ENCODE measurements at regions not wholly inside any gene's neighbourhood (a gene's known extent, or its start where the extent isn't known, plus 50 kb on each side); places are given as distances from the start of the nearest gene placed in this dataset.
"Not testable (repeated sequence)": the region's sequence is repeated elsewhere in the genome, so short reads cannot be mapped to it uniquely, and the experiment has no call there.

DNA sequence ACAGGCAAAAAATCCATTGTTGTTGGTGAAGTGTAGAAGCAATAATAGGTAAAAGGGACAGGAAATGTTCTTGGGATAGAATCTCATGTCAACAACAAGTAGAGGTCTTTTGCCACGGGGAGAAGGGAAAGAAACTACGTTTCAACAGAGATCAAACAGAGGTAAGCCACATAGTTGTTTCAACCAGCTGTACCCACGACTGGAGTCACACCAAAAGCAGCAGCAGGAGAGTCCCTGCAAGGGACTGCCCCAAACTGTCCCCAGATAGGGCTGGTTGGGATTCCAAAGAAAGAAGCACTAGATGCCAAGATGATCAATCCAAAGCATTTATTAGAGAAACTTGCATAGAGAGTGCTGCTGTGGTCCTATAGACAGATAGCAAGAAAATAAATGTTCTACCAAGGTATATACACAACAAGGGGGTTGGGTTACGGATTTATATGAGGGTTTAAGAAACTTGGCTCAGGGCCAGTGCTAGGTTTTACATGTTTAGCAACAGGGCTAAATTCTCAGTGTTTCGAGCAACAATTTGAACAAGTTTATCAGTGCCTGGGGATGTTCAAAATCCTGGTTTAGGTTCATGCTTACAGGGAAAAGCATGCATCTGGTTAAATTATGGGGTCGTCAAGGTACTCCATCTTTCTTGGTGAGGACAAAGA is 466.5 kb downstream of the MMUT start:
- no peak for DNase-seq (ENCODE audit: low read depth in 2 of 2)

DNA sequence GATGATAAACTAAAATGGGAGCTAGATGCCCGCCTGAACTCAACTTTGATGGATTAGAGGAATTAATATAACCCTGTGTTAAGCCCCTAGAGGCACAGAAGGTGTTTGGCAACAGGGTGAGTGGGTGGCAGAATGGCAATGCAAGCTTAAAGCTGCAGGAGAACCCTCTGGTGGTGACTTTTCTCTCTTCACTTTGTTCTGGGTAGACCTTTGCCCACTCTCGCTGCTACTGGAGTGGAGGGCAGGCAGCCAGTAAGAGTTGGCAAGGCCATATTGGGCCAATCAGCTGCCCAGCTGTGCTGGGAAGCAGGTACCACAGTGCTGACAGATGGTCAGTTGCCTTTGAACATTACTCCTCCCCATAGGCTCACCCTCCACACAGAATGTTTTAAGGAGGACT is 468.2 kb downstream of the MMUT start:
- no peak for DNase-seq (ENCODE audit: low read depth in 2 of 2)

DNA sequence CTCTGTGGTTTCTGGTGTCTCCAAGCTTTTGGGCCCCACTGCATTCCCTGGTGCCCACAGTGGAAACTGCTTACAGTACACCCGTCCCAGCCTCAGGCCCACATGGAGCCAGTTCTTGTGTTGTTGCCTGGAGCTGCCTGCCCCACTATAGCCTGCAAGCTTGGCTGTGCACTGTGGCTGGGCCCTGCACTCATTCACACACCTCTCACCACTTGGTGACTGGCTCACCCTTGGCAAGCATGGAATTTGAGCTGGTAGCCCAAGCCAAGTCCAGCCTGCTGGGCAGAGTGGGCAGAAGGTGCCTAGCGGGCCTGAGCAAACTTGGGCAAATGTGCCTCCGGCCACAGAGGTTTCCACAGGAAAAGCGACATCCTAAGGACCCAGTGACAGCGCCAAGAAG is 472.3 kb downstream of the MMUT start:
- DNase-seq (ENCODE audit: low read depth in 2 of 2): no peak

DNA sequence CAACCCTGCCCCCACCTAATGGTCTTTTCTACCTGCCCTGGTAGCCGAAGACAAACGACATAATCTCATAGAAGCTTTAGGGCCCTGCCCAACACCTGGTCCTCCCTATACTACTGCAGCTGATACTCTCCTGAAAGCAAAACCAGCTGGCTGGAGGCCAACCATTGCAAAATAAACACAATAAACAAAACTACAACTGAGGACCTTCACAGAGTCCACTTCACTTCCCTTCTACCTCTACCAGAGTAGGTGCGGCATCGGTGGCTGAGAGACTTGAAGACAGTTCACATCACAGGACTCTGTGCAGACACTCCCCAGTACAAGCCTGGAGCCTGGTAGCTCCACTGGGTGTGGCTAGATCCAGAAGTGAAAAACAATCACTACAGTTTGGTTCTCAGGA is 476.2 kb downstream of the MMUT start:
- DNase-seq (ENCODE audit: low read depth in 2 of 2): no peak

DNA sequence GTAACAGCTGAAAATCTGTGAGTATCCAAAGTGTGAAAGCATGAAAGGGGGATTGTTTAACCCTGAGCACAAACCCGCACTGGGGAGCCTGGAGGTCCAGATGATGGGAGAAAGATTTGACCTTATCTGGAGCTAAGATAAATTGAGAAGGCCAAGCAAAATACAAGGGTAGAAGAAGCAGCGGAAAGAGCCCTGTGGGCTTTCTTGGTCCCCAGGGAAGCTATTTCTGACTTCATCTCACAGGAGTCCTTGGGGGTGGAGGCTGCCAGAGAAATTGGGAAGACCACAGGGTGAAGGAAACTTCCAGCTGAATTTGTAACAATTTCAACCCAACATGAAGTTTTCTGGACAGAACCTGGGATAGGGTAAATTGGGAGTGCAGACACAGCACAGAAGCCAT is 476.9 kb downstream of the MMUT start:
- no peak for DNase-seq (ENCODE audit: low read depth in 2 of 2)

DNA sequence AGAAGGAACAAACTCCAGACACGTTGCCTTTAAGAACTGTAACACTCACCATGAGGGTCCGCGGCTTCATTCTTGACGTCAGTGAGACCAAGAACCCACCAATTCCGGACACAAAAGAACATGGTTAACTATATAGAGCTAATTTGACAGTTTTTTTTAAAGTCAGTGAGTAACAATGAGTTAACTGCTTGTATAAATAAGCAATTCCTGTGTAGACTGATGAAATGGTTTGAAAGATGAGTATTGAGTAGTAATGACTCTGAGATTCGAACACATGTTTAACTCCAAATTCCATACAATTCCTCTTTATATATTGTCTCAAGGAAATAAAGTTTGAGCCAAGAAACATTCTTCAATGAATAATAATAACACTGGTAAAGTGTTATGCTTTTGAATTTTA is 478.0 kb downstream of the MMUT start:
- no peak for DNase-seq (ENCODE audit: low read depth in 2 of 2)

DNA sequence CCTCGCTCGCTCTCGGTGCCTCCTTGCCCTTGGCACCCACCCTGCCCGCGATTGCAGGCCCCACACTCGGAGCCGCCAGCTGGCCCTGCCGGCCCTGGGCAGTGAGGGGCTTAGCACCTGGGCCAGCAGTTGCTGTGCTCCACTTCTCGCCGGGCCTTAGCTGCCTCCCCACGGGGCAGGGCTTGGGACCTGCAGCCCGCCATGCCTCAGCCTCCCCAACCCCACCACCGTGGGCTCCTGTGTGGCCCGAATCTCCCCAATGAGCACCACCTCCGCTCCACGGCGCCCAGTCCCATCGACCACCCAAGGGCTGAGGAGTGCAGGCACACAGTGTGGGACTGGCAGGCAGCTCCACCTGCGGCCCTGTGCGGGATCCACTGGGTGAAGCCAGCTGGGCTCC is 479.1 kb downstream of the MMUT start:
- not testable (repeated sequence) for DNase-seq (ENCODE audit: low read depth in 2 of 2)

DNA sequence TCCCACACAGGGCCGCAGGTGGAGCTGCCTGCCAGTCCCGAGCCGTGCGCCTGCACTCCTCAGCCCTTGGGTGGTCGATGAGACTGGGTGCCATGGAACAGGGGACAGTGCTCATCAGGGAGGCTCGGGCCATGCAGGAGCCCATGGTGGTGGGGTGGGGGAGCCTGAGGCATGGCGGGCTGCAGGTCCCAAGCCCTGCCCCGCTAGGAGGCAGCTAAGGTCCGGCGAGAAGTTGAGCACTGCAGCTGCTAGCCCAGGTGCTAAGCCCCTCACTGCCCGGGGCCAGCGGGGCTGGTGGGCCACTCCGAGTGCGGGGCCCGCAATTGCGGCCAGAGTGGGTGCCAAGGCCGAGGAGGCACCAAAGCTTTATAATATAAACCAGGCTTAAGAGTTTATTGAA is 479.7 kb downstream of the MMUT start:
- no peak for DNase-seq (ENCODE audit: low read depth in 2 of 2)

DNA sequence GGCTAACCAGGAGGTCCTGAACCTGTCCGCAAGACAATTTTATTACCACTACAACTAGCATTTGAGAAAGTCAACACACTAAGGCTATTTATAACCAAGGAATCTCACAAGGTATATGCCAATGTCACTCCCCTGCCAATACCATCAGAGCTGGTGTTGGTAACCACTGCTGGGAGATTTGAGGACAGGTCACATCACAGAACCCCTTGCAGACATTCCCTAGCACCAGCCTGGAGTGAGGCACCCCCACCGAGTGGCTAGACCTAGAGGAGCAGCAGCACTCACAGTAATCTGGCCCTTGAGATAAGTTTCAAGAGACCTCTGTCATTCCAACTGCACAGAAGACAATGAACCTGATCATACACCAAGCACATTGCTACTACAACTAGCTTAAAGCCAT is 483.2 kb downstream of the MMUT start:
- DNase-seq (ENCODE audit: low read depth in 2 of 2): no peak

DNA sequence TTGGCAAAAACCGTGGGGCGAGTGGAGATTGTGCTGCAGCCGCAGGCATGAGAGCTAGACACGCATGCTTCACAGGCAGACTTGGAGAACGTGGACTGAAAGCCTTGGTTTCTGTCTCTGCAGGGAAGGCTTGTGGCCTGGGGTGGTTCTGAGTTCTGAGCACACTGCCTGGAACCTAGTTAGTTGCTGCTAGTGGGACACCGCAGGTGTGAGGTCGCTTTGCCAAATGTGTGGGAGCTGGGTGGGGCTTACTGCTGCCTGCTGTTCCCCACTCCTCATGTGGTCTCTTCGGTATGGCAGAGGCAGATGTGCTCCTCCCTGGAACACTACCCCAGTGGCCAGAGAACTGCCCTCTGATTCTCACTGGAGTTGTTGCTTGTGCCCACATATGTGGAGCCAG is 484.0 kb downstream of the MMUT start:
- no peak for DNase-seq (ENCODE audit: low read depth in 2 of 2)

DNA sequence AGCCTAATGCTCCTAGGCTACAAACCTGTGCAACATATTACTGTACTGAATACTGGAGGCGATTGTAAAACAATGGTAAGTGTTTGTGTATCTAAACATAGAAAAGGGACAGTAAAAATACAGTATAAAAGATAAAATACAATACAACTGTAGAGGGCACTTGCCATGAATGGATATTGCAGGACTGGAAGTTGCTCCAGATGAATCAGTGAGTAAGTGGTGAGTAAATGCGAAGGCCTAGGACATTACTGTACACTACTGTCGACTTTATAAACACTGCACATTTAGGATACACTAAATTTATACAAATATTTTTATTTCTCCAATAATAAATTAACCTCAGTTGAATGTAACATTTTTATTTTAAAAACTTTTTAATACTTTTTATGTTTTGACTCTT is 485.0 kb downstream of the MMUT start:
- peak in 1 of 2 donors; percentile 7 for DNase-seq (ENCODE audit: low read depth in 2 of 2)

DNA sequence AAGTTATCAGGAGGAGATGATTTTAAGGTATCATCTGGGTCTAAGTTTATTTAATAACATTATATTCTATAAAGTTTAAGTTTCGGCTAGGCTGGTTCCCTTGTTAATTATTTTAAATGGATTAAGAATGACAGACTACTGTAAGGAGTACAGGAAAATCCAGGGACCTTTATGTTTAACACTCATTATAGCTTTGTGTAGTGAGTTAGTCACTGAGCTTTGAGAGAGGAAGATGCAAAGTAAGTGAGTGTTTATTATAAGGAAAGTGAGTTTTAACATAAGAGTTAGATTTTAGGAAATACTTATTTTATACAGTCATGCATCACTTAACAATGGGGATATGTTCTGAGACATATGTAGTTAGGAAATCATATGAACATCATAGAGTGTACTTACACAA is 485.5 kb downstream of the MMUT start:
- DNase-seq (ENCODE audit: low read depth in 2 of 2): no peak

DNA sequence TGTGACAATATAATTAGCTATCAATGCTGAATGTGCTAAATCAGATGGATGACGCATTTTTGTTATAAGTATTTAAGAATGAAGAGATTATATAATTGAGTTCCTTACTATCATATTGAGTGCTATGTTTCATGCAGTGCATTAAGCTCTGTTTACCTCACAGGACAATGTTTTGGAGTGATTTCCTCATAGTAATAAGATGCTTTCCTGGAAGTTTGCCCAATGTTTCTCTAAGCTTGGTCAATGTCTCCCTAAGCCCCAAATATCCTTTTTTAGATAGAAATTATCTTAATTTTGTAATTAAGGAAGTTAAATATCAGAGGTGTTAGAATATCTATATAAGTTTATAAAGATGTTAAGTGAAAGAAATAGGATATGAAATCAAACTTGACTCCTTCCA is 489.6 kb downstream of the MMUT start:
- no peak for DNase-seq (ENCODE audit: low read depth in 2 of 2)

DNA sequence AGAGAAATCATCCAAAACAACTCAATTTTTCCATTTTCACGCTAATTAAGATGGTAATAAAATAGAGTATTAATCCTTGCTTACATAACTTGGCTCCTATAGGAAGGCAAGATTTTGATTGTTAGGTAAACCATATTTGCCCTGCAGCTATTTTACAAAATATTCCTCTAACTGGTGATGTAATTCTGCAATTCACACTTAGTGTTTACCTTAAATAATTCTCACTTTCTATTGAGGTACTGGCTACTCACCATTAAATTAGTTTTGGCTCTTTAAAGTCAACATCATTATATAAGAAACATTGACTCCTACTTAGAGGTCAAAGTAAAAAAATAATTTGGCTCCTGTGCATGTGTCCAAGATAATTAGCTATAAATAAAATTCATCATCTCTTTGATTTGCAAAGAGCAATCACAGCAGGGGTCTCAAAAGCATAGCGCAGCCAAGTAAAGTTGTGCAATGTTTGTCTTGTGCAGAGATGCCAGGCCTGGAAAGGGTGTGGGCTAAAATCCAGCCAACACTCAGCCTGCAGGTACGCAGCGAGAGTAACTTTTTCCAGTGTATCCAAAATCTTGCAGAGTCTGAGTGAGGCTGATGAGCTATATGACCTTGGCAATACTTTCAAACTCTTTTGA is 501.2 kb downstream of the MMUT start:
- DNase-seq (ENCODE audit: low read depth in 2 of 2): no peak

DNA sequence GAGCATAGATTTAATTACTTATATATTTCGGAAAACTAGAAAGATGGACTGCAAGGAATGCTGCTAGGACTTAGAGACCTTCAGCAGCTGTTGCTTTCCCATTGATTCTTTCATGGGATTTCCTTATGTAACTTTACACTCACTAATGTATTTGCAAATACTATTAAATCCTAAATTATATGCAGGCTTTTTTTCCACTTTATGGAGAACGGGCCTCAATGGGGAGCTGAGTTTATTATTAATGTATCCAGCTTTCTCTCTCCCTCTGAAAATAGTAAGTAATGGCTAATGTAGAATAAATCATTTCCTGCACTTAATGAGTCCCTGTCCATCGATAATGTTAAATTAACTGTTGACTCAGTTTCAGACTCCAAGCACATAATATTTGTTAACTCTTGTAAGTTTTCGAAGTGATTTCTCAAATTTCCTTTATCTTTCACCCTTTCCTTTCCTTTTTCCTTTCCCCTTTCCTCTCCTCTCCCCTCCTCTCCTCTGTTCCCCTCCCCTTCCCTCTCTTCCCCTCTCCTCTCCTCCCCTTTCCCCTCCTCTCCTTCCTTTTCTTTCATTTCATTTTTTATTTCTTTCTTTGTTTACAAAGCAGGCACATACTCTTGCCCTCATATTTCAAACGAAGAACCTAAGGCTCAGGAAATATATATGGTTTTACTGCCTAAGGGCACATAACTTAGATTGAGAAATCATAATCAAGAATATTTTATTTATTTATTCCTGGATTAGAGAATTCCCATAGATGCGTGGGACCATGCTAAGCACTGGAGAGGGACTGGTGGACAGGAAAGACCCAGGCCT is 503.6 kb downstream of the MMUT start:
- DNase-seq (ENCODE audit: low read depth in 2 of 2): no peak

DNA sequence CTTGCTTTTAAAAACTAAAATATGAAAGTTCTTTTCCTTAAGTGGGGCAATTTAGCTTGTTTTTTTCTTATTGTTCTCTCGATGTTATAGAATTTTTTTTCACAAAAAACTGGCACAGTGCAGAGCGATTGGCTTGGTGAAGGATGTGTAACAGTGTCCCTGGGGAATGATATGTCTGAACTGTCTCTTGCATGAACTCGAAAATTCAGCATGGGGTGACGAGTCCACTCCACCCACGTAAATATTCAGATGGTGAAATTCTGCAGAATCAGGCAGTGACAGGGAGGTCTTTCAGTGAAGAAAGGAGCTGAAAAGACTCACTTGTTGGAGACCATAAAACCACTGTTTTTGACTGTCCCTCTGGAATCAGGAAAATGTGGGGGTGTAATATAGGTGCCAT is 505.3 kb downstream of the MMUT start:
- DNase-seq (ENCODE audit: low read depth in 2 of 2): no peak

DNA sequence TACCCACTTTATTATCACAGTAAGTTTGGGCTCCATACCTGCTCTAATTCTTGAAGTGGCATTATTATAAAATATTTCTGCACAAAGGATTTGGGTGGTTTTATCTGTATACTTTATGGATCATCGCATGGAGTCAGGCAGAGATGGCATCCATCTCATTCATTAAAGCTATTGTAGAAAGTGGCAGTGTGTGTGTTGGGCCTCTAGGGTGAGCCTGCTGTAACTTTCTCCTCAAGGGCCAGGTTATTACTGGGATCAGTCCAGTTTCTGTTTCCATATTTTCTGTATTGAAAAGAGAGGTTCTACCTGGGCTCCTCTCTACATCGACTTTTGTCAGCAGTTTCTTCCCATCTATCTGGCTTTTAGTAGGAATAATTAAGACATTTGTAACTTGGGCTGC is 511.1 kb downstream of the MMUT start:
- no peak for DNase-seq (ENCODE audit: low read depth in 2 of 2)

DNA sequence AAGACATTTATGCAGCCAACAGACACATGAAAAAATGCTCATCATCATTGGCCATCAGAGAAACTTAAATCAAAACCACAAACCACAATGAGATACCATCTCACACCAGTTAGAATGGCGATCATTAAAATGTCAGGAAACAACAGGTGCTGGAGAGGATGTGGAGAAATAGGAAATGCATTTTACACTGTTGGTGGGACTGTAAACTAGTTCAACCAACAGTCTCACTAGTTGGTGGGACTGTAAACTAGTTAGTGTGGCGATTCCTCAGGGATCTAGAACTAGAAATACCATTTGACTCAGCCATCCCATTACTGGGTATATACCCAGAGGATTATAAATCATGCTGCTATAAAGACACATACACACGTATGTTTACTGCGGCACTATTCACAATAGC is 518.8 kb downstream of the MMUT start:
- peak in 1 of 2 donors; percentile 3 for DNase-seq (ENCODE audit: low read depth in 2 of 2)

DNA sequence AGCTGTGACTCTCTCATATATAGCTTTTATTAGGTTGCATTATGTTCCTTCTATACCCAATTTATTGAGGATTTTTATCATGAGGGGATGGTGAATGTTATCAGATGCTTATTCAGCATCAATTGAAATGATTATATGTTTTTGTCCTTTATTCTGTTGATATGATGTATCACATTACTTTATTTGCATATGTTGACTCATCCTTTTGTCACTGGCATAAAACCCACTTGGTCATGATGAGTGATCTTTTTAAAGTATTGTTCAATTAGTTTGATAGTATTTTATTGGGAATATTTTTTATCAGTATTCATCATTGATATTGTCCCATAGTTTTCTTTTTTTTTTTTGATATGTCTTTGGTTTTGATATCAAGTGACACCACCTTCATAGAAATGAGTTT is 529.9 kb downstream of the MMUT start:
- DNase-seq (ENCODE audit: low read depth in 2 of 2): no peak

DNA sequence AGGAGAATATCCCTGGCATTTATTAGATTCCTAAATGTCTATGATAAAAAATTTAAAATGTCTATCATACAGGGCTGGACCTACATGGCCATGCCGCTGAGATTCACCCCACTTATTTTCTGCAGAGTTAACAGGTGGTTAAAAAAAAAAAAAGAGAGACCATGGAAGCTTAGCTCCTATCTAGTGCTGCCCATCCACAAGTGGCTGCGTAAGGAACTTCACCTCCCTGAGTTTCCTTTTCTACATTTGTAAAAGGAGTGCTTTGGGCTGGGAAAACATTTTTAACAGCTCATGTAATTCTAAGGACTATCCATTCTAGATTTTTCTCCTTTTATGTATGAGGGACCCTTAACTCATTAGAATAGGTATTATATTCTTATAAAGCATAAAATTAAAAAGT is 534.1 kb downstream of the MMUT start:
- DNase-seq (ENCODE audit: low read depth in 2 of 2): no peak

DNA sequence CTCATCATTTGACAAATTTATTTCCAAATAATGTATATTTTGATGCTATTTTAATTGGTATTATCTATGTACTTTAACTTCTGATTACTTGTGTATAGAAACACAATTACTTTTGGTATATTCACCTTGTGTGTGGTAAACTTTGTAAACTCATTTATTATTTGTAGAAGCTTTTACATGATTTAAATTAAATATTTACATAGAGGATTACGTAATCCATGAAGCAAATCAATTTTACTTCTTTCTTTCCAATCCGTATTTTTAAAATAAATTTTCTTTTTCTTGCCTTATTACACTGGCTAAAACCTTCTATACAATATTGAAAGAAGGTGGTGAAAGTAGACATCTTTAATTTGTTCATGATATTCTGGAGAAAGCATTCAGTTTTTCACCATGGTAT is 540.2 kb downstream of the MMUT start:
- no peak for DNase-seq (ENCODE audit: low read depth in 2 of 2)

DNA sequence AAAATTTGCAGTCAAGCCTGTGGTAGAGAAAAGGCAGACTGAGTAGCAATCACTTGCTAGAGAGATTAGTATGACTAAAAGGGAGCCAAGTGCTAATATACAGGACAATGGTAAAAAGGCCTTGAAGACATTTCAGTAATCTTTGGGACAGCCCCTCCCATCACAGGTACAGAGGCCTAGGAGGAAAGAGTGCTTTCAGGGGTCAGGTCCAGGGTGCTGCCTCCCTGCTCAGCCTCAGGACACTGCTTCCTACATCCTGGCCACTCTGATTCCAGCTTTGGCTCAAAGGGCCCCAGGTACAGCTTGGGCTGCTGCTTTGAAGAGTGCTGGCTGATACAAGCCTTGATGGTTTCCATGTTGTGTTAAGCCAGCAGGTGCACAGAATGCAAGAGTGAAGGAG is 543.5 kb downstream of the MMUT start:
- DNase-seq (ENCODE audit: low read depth in 2 of 2): no peak

DNA sequence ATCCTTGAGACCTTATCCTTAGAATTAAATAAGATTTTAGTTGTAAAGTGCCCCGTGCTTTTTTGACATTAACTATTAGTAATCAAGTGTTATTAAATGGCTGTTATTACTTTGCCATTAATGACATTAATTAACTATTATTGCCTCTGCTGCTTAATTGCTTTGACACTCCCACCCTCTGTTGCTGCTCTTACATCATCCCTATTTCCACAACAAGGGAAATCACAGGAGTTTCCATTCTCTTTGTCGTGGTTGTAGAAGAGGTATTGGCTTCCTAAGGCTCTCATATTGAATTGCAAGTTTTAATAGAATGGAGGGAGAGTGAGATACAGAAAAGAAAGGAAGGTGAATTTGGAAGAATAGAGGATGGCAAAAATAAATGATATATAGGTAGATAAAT is 545.8 kb downstream of the MMUT start:
- DNase-seq (ENCODE audit: low read depth in 2 of 2): no peak
